Calu3 (cell line): ENCODE measurements at regions not wholly inside any gene's neighbourhood (a gene's known extent, or its start where the extent isn't known, plus 50 kb on each side); places are given as distances from the start of the nearest gene placed in this dataset.

Source experiments
- BruUV-seq: library from RNA; stranded (reverse); fragments of 400-500 nt; replicated peaks from 2 replicates; lab custom pipeline; 2021; lab: Mats Ljungman, UMichigan
- CTCF ChIA-PET: fragments of 300-600 bp; sonication (Branson Sonifier 250); formaldehyde crosslinking; loops from one replicate; lab custom pipeline; 2022; ENCODE audit warnings: antibody characterized with exemption; lab: Charles Lee
- DNase-seq: peaks from one replicate; pipeline ENCODE4 v3.0.0; 2022
- H3K27ac Mint-ChIP-seq: one replicate; pipeline ENCODE4 v1.8.0; 2022; ENCODE audit warnings: mixed read lengths; ENCODE audit not compliant: unreplicated experiment
- H3K27me3 Mint-ChIP-seq: one replicate; pipeline ENCODE4 v1.8.0; 2022; ENCODE audit warnings: mixed read lengths; ENCODE audit not compliant: unreplicated experiment
- H3K36me3 Mint-ChIP-seq: one replicate; pipeline ENCODE4 v1.8.0; 2022; ENCODE audit warnings: mild to moderate bottlenecking, moderate library complexity, mixed read lengths; ENCODE audit not compliant: insufficient read depth, unreplicated experiment
- H3K4me1 Mint-ChIP-seq: one replicate; pipeline ENCODE4 v1.8.0; 2022; ENCODE audit warnings: mild to moderate bottlenecking, low read depth, mixed read lengths; ENCODE audit not compliant: unreplicated experiment
- H3K4me3 Mint-ChIP-seq: one replicate; pipeline ENCODE4 v1.8.0; 2022; ENCODE audit warnings: mild to moderate bottlenecking, low read depth, moderate library complexity, mixed read lengths; ENCODE audit not compliant: unreplicated experiment
- H3K9me3 Mint-ChIP-seq: one replicate; pipeline ENCODE4 v1.8.0; 2022; ENCODE audit warnings: low read depth, mixed read lengths; ENCODE audit not compliant: unreplicated experiment
- CTCF ChIP-seq: fragments of 200-600 bp; IDR thresholded peaks from one replicate; pipeline ENCODE4 v1.8.0; 2022; ENCODE audit warnings: antibody characterized with exemption; ENCODE audit not compliant: unreplicated experiment
- intact Hi-C: fragments of 100-400 bp; cut with micrococcal nuclease; formaldehyde crosslinking; loops from one replicate; pipeline ENCODE4 v1.10.0; 2022; ENCODE audit not compliant: unreplicated experiment

- Mint-ChIP-seq H3K27me3 (no peaks in the 10 kb centered on the region), H3K27ac (no peak overlapping the region), H3K4me1 (no peaks in the 10 kb centered on the region), H3K36me3 (no peaks in the 10 kb centered on the region), H3K9me3 (no peaks in the 10 kb centered on the region), H3K4me3 (no peak overlapping the region)
- CTCF ChIA-PET, result no interaction called here
- DNase-seq, result no peak
- no TSS peak for BruUV-seq
- intact Hi-C loops, result no loop called here
- TF ChIP-seq CTCF, result no peak
Measured at GRCh38 chr10:90162271-90162853, 461.0 kb downstream of the KIF20B start.

GRCh38 chr10:90167174-90168064, 466.0 kb downstream of the KIF20B start:
- no peaks in the 10 kb centered on the region for H3K4me1 Mint-ChIP-seq
- H3K4me3 Mint-ChIP-seq, result no peak overlapping the region
- TF ChIP-seq CTCF, result no peak
- no peaks in the 10 kb centered on the region for H3K9me3 Mint-ChIP-seq
- CTCF ChIA-PET, result no interaction called here
- no peak for DNase-seq
- no TSS peak for BruUV-seq
- no peak overlapping the region for H3K27ac Mint-ChIP-seq
- intact Hi-C loops, result no loop called here
- H3K36me3 Mint-ChIP-seq, result no peaks in the 10 kb centered on the region
- peaks cover 22% of the 10 kb centered on the region for H3K27me3 Mint-ChIP-seq

GRCh38 chr10:90168244-90168643, 466.9 kb downstream of the KIF20B start:
- CTCF ChIA-PET, result no interaction called here
- Mint-ChIP-seq H3K36me3 (no peaks in the 10 kb centered on the region), H3K4me3 (no peak overlapping the region), H3K27ac (no peak overlapping the region), H3K4me1 (no peaks in the 10 kb centered on the region), H3K27me3 (peaks cover 27% of the 10 kb centered on the region), H3K9me3 (no peaks in the 10 kb centered on the region)
- TF ChIP-seq CTCF, result no peak
- no peak for DNase-seq
- intact Hi-C loops, result no loop called here
- BruUV-seq, result no TSS peak

- no peaks in the 10 kb centered on the region for H3K4me1 Mint-ChIP-seq
- intact Hi-C loops, result no loop called here
- H3K36me3 Mint-ChIP-seq, result no peaks in the 10 kb centered on the region
- no TSS peak for BruUV-seq
- no peak overlapping the region for H3K4me3 Mint-ChIP-seq
- no peak for DNase-seq
- CTCF ChIA-PET, result no interaction called here
- H3K27me3 Mint-ChIP-seq, result peaks cover 27% of the 10 kb centered on the region
- no peak for TF ChIP-seq CTCF
- H3K9me3 Mint-ChIP-seq, result no peaks in the 10 kb centered on the region
- no peak overlapping the region for H3K27ac Mint-ChIP-seq
Measured at GRCh38 chr10:90171014-90171722, 469.8 kb downstream of the KIF20B start.
